Activated T-cell treated with anti-CD3 and anti-CD28 coated beads, Interleukin-2, amount 50 U/mL, for 48 hours (primary cell): ENCODE measurements at regions not wholly inside any gene's neighbourhood (a gene's known extent, or its start where the extent isn't known, plus 50 kb on each side); places are given as distances from the start of the nearest gene placed in this dataset.
"Not testable (repeated sequence)": the region's sequence is repeated elsewhere in the genome, so short reads cannot be mapped to it uniquely, and the experiment has no call there.

Source experiments
- DNase-seq, 2 experiments: peaks; one replicate each; pipeline ENCODE4 v3.0.0-alpha.2; 2020

- DNase-seq: no peak
These were observed 451.0 kb upstream of the SLC10A2 start for GRCh38 chr13:103517066-103517767.

GRCh38 chr13:103516015-103516795, 450.0 kb upstream of the SLC10A2 start:
- DNase-seq: no peak

- no peak for DNase-seq
These were observed 449.2 kb upstream of the SLC10A2 start for GRCh38 chr13:103515410-103515809.

- no peak for DNase-seq
These were observed 448.4 kb upstream of the SLC10A2 start for GRCh38 chr13:103514619-103515018.

GRCh38 chr13:103514188-103514587, 448.0 kb upstream of the SLC10A2 start:
- no peak for DNase-seq

- DNase-seq: no peak
These were observed 443.9 kb upstream of the SLC10A2 start for GRCh38 chr13:103510007-103510535.

GRCh38 chr13:103497404-103497803, 431.2 kb upstream of the SLC10A2 start:
- no peak for DNase-seq

GRCh38 chr13:103487841-103488240, 421.6 kb upstream of the SLC10A2 start:
- no peak for DNase-seq

GRCh38 chr13:103473081-103473480, 406.9 kb upstream of the SLC10A2 start:
- no peak for DNase-seq

GRCh38 chr13:103471896-103472295, 405.7 kb upstream of the SLC10A2 start:
- no peak for DNase-seq

- no peak for DNase-seq
These were observed 403.6 kb upstream of the SLC10A2 start for GRCh38 chr13:103469771-103470170.

- DNase-seq: no peak
These were observed 400.5 kb upstream of the SLC10A2 start for GRCh38 chr13:103466761-103467160.

- not testable (repeated sequence) for DNase-seq
These were observed 394.0 kb upstream of the SLC10A2 start for GRCh38 chr13:103460246-103460645.

GRCh38 chr13:103457050-103457449, 390.8 kb upstream of the SLC10A2 start:
- DNase-seq: not testable (repeated sequence)

- DNase-seq: no peak
These were observed 385.4 kb upstream of the SLC10A2 start for GRCh38 chr13:103451656-103452055.

- no peak for DNase-seq
These were observed 377.4 kb upstream of the SLC10A2 start for GRCh38 chr13:103443604-103444003.

GRCh38 chr13:103437651-103438050, 371.4 kb upstream of the SLC10A2 start:
- no peak for DNase-seq

GRCh38 chr13:103436057-103436654, 369.9 kb upstream of the SLC10A2 start:
- no peak for DNase-seq

- no peak for DNase-seq
These were observed 365.6 kb upstream of the SLC10A2 start for GRCh38 chr13:103431856-103432255.

- no peak for DNase-seq
These were observed 364.2 kb upstream of the SLC10A2 start for GRCh38 chr13:103430368-103430767.

- no peak for DNase-seq
These were observed 343.8 kb upstream of the SLC10A2 start for GRCh38 chr13:103410002-103410401.

GRCh38 chr13:103406967-103407366, 340.8 kb upstream of the SLC10A2 start:
- no peak for DNase-seq

- no peak for DNase-seq
These were observed 339.1 kb upstream of the SLC10A2 start for GRCh38 chr13:103405297-103405696.

- DNase-seq: no peak
These were observed 337.6 kb upstream of the SLC10A2 start for GRCh38 chr13:103403814-103404213.
